ENCODE measurements at regions not wholly inside any gene's neighbourhood (a gene's known extent, or its start where the extent isn't known, plus 50 kb on each side); places are given as distances from the start of the nearest gene placed in this dataset.

DNA sequence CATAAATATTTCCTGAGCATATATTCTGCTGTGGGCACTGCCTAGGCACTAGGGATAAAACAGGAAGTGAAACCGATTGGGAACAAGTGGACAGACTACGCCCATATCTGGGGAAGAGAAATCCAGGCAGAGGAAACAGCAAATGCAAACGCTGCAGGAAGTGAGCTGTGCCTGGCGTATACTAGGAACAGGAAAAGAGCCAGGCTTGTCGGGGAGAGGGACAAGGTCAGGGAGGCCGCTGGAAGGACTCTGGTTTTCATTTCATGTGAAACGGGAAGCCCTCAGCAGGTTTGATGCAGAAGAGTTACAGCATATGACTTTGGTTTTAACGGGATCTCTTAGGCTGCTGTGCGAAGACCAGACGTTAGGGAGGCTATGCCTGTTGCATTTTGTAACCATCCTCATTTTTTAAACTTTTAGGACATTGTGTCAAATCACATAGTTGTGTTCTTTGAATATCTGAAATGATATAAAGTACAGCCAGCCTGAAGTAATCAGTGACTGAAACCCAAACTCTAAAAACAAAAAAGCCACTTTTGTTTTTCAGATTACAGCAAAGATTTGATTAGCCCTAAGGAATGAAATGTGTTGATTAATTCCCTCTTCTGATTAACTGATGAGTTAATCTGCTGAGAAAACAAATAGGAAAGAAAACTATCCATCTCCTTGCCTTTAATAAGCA is 110.2 kb upstream of the PIEZO2 start:
- no peaks in the 10 kb centered on the region for H3K79me2 ChIP-seq (ENCODE audit: control insufficient read depth, insufficient read depth, low read length)
- ChIA-PET POLR2A (interaction anchor here (0.6 kb wide), 1 partner anchor 34 kb away, joined by 4 read pairs; no protein-coding TSS in a partner anchor), CTCF (ENCODE audit: low intra/inter-chr PET ratio) (no interaction called here)
- TF ChIP-seq SPI1 (IDR thresholded peaks at IDR 0.05; ENCODE audit: borderline replicate concordance, low read depth, low read length), result peak; percentile 40; the same call in 1 of the 2 replicates
- no peak for TF ChIP-seq ADNP (tag; IDR thresholded peaks at IDR 0.05)
- H3K9me3 ChIP-seq (replicated peaks; ENCODE audit: control insufficient read depth, insufficient read depth, low read depth, low read length), result no peaks in the 10 kb centered on the region
- no peaks in the 10 kb centered on the region for H3K27me3 ChIP-seq (ENCODE audit: control insufficient read depth in 2 of 2, insufficient read depth in 2 of 2, low read length in 2 of 2)
- intact Hi-C loops (cut with micrococcal nuclease) (no loop called here), in situ Hi-C loops (cut with MboI) (no loop called here)
- H3K4me1 ChIP-seq (replicated peaks in 1 of 2; ENCODE audit: control insufficient read depth in 2 of 2, insufficient read depth in 2 of 2, low read length in 2 of 2), result no peaks in the 10 kb centered on the region
- no peak overlapping the region for H3K4me2 ChIP-seq (ENCODE audit: insufficient read depth, low read length)
- H3K36me3 ChIP-seq (ENCODE audit: control insufficient read depth, insufficient read depth, low read length), result no peaks in the 10 kb centered on the region
- no peak overlapping the region for H3K9ac ChIP-seq (ENCODE audit: insufficient read depth in 1 of 2, low read depth in 2 of 2, low read length in 2 of 2)
- no peaks in the 10 kb centered on the region for H3K9me1 ChIP-seq (ENCODE audit: control insufficient read depth, insufficient read depth, low read length)
- WGBS (ENCODE audit: insufficient coverage, low coverage, missing lambda C conversion rate), result 3% methylated on average over 9 of the region's 10 CpGs
- BruUV-seq (replicated peaks), result no TSS peak
- FAIRE-seq (no peak), ATAC-seq (no peak), DNase-seq (ENCODE audit: extremely low read depth in 1 of 4, low spot score in 3 of 4) (no peak)
- no peak overlapping the region for H2AFZ ChIP-seq (ENCODE audit: low read depth, low read length)
- H3K27ac ChIP-seq (ENCODE audit: extremely low read depth, low read depth, low read length), result no peak overlapping the region
- H4K20me1 ChIP-seq (replicated peaks; ENCODE audit: control insufficient read depth, insufficient read depth, low read length), result no peaks in the 10 kb centered on the region
- no peak overlapping the region for H3K4me3 ChIP-seq

DNA sequence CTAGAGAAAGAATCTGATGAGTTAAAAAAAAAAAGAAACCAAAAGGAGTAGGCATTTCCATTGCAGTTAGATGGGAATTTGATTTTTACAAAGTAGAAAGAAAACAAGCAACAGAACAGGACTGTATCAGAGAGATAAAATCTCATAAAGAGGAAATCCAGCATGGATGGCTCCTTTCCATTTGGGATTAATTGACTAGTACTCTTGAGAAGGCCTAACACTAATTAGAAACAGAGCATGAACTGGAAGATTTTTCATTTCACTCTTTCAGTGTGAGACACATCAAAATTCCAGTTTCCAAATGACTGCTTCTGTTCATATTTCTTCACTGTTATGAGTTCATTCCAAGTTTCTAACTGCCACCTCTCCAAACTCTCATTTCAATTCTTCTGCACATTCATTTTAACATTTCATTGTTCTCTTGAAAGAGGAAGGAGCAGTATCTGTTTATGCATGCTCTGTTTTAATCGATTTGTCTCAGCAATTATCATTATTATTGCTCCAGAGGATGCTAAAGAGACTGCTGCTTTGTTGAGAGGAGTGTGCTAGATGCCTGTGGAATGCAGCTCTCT is 108.8 kb upstream of the PIEZO2 start:
- 0% methylated on average over 1 of the region's 1 CpG for WGBS (ENCODE audit: insufficient coverage, low coverage, missing lambda C conversion rate)
- H2AFZ ChIP-seq (ENCODE audit: low read depth, low read length), result no peak overlapping the region
- ATAC-seq (no peak), FAIRE-seq (no peak), DNase-seq (ENCODE audit: extremely low read depth in 1 of 4, low spot score in 3 of 4) (no peak)
- H3K27me3 ChIP-seq (ENCODE audit: control insufficient read depth in 2 of 2, insufficient read depth in 2 of 2, low read length in 2 of 2), result no peaks in the 10 kb centered on the region
- H3K9me1 ChIP-seq (ENCODE audit: control insufficient read depth, insufficient read depth, low read length), result no peaks in the 10 kb centered on the region
- H4K20me1 ChIP-seq (replicated peaks; ENCODE audit: control insufficient read depth, insufficient read depth, low read length), result no peaks in the 10 kb centered on the region
- in situ Hi-C loops (cut with MboI), result no loop called here
- no peaks in the 10 kb centered on the region for H3K4me1 ChIP-seq (replicated peaks in 1 of 2; ENCODE audit: control insufficient read depth in 2 of 2, insufficient read depth in 2 of 2, low read length in 2 of 2)
- H3K79me2 ChIP-seq (ENCODE audit: control insufficient read depth, insufficient read depth, low read length), result no peaks in the 10 kb centered on the region
- H3K27ac ChIP-seq (ENCODE audit: extremely low read depth, low read depth, low read length), result no peak overlapping the region
- ChIA-PET POLR2A (interaction anchor here (0.8 kb wide), 1 partner anchor 16 kb away, joined by 3 read pairs; no protein-coding TSS in a partner anchor), CTCF (ENCODE audit: low intra/inter-chr PET ratio) (no interaction called here)
- H3K36me3 ChIP-seq (ENCODE audit: control insufficient read depth, insufficient read depth, low read length), result no peaks in the 10 kb centered on the region
- H3K9ac ChIP-seq (ENCODE audit: insufficient read depth in 1 of 2, low read depth in 2 of 2, low read length in 2 of 2), result no peak overlapping the region
- no TSS peak for BruUV-seq (replicated peaks)
- H3K9me3 ChIP-seq (replicated peaks; ENCODE audit: control insufficient read depth, insufficient read depth, low read depth, low read length), result no peaks in the 10 kb centered on the region
- H3K4me2 ChIP-seq (ENCODE audit: insufficient read depth, low read length), result no peak overlapping the region
- intact Hi-C loops (cut with micrococcal nuclease), result no loop called here
- H3K4me3 ChIP-seq, result no peak overlapping the region
- TF ChIP-seq RBM25 (IDR thresholded peaks at IDR 0.05; ENCODE audit: low read depth, low read length, severe bottlenecking) (no peak), HMBOX1 (IDR thresholded peaks at IDR 0.05) (no peak), CBX5 (IDR thresholded peaks at IDR 0.05; ENCODE audit: borderline replicate concordance, low read depth) (no peak), ZNF384 (IDR thresholded peaks at IDR 0.05; ENCODE audit: low read depth, low read length) (no peak)
- TF ChIP-seq, protein P1, sequence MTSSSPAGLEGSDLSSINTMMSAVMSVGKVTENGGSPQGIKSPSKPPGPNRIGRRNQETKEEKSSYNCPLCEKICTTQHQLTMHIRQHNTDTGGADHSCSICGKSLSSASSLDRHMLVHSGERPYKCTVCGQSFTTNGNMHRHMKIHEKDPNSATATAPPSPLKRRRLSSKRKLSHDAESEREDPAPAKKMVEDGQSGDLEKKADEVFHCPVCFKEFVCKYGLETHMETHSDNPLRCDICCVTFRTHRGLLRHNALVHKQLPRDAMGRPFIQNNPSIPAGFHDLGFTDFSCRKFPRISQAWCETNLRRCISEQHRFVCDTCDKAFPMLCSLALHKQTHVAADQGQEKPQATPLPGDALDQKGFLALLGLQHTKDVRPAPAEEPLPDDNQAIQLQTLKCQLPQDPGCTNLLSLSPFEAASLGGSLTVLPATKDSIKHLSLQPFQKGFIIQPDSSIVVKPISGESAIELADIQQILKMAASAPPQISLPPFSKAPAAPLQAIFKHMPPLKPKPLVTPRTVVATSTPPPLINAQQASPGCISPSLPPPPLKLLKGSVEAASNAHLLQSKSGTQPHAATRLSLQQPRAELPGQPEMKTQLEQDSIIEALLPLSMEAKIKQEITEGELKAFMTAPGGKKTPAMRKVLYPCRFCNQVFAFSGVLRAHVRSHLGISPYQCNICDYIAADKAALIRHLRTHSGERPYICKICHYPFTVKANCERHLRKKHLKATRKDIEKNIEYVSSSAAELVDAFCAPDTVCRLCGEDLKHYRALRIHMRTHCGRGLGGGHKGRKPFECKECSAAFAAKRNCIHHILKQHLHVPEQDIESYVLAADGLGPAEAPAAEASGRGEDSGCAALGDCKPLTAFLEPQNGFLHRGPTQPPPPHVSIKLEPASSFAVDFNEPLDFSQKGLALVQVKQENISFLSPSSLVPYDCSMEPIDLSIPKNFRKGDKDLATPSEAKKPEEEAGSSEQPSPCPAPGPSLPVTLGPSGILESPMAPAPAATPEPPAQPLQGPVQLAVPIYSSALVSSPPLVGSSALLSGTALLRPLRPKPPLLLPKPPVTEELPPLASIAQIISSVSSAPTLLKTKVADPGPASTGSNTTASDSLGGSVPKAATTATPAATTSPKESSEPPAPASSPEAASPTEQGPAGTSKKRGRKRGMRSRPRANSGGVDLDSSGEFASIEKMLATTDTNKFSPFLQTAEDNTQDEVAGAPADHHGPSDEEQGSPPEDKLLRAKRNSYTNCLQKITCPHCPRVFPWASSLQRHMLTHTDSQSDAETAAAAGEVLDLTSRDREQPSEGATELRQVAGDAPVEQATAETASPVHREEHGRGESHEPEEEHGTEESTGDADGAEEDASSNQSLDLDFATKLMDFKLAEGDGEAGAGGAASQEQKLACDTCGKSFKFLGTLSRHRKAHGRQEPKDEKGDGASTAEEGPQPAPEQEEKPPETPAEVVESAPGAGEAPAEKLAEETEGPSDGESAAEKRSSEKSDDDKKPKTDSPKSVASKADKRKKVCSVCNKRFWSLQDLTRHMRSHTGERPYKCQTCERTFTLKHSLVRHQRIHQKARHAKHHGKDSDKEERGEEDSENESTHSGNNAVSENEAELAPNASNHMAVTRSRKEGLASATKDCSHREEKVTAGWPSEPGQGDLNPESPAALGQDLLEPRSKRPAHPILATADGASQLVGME (CRISPR knock-in tag; IDR thresholded peaks at IDR 0.05), result no peak

Data from K562 (cell line).